HEK293T (cell line): ENCODE measurements at regions not wholly inside any gene's neighbourhood (a gene's known extent, or its start where the extent isn't known, plus 50 kb on each side); places are given as distances from the start of the nearest gene placed in this dataset.
A peak's percentile ranks its signal among the peaks of the same experiment; 100 is the strongest.

Experiments
- CTCF ChIA-PET: fragments of 350-600 bp; formaldehyde crosslinking; extraction: SDS; loops from one replicate; lab custom pipeline; 2021; ENCODE audit warnings: antibody characterized with exemption, inconsistent platforms; lab: Yijun Ruan, JAX
- POLR2A ChIA-PET: fragments of 350-600 bp; formaldehyde crosslinking; extraction: SDS; loops from one replicate; lab custom pipeline; 2020; ENCODE audit warnings: antibody characterized with exemption, inconsistent platforms; lab: Yijun Ruan, JAX
- DNase-seq: peaks from one replicate; pipeline ENCODE4 v3.0.0; 2012; ENCODE audit warnings: mixed read lengths; ENCODE audit errors: extremely low spot score
- ARNT ChIP-seq: fragments of 450-650 bp; IDR thresholded peaks from 2 replicates; pipeline ENCODE4 v1.6.1; 2017; ENCODE audit warnings: mild to moderate bottlenecking
- BHLHE40 ChIP-seq: fragments of 450-650 bp; IDR thresholded peaks from 2 replicates; pipeline ENCODE4 v1.6.1; 2016; ENCODE audit warnings: mild to moderate bottlenecking, moderate library complexity, borderline replicate concordance
- CTBP1 ChIP-seq: fragments of 450-650 bp; IDR thresholded peaks from 2 replicates; pipeline ENCODE4 v1.6.1; 2016; ENCODE audit warnings: borderline replicate concordance
- ELF4 ChIP-seq: fragments of 450-650 bp; IDR thresholded peaks from 2 replicates; pipeline ENCODE4 v1.6.1; 2017; ENCODE audit warnings: antibody characterized with exemption
- FOXA1 ChIP-seq: fragments of 450-650 bp; IDR thresholded peaks from 2 replicates; pipeline ENCODE4 v1.6.1; 2016; ENCODE audit warnings: mild to moderate bottlenecking
- FOXK2 ChIP-seq: fragments of 450-650 bp; IDR thresholded peaks from 2 replicates; pipeline ENCODE4 v1.6.1; 2016; ENCODE audit warnings: mild to moderate bottlenecking
- FOXM1 ChIP-seq: fragments of 450-650 bp; IDR thresholded peaks from 2 replicates; pipeline ENCODE4 v1.6.1; 2017; ENCODE audit warnings: mild to moderate bottlenecking, borderline replicate concordance
- HDGF ChIP-seq: fragments of 450-650 bp; IDR thresholded peaks from 2 replicates; pipeline ENCODE4 v1.6.1; 2017; ENCODE audit warnings: antibody characterized with exemption, borderline replicate concordance
- L3MBTL2 ChIP-seq: fragments of 450-650 bp; conservative IDR thresholded peaks from 2 replicates; pipeline ENCODE4 v1.6.1; 2016; ENCODE audit warnings: mild to moderate bottlenecking
- LEF1 ChIP-seq: fragments of 450-650 bp; IDR thresholded peaks from 2 replicates; pipeline ENCODE4 v1.6.1; 2017; ENCODE audit warnings: mild to moderate bottlenecking, borderline replicate concordance
- NFRKB ChIP-seq: fragments of 450-650 bp; IDR thresholded peaks from 2 replicates; pipeline ENCODE4 v1.6.1; 2016; ENCODE audit warnings: mild to moderate bottlenecking, moderate library complexity
- SP1 ChIP-seq: fragments of 450-650 bp; IDR thresholded peaks from 2 replicates; pipeline ENCODE4 v1.6.1; 2017
- SUZ12 ChIP-seq: fragments of 450-650 bp; IDR thresholded peaks from 2 replicates; pipeline ENCODE4 v1.6.1; 2016; ENCODE audit warnings: mild to moderate bottlenecking
- TARDBP ChIP-seq: fragments of 450-650 bp; IDR thresholded peaks from 2 replicates; pipeline ENCODE4 v1.6.1; 2016
- ZNF384 ChIP-seq: fragments of 450-650 bp; IDR thresholded peaks from 2 replicates; pipeline ENCODE4 v1.6.1; 2016
- TF ChIP-seq, protein P1 (sequence below): fragments of 450-650 bp; IDR thresholded peaks from 2 replicates; pipeline ENCODE4 v1.6.1; 2016

- TF ChIP-seq FOXM1, result no peak
- CTCF ChIA-PET, result no interaction called here
- no peak for DNase-seq
- POLR2A ChIA-PET, result no interaction called here
Measured at GRCh38 chr1:90486996-90487395, 230.1 kb downstream of the BARHL2 start.

GRCh38 chr1:90486134-90486824 lies 230.8 kb downstream of the BARHL2 start:
- DNase-seq, result no peak
- TF ChIP-seq BHLHE40, result no peak
- no peak for TF ChIP-seq LEF1
- TF ChIP-seq SP1, result no peak
- TF ChIP-seq NFRKB, result no peak
- no peak for TF ChIP-seq FOXA1
- no peak for TF ChIP-seq TARDBP
- no peak for TF ChIP-seq ZNF384
- TF ChIP-seq SUZ12, result no peak
- no peak for TF ChIP-seq CTBP1
- TF ChIP-seq HDGF, result no peak
- no peak for TF ChIP-seq FOXK2
- ChIA-PET CTCF (interaction anchor here (0.6 kb wide), 1 partner anchor 362 kb away, joined by 3 read pairs; no protein-coding TSS in a partner anchor), POLR2A (no interaction called here)

- no peak for DNase-seq
- TF ChIP-seq HDGF, result no peak
- TF ChIP-seq, protein P1, sequence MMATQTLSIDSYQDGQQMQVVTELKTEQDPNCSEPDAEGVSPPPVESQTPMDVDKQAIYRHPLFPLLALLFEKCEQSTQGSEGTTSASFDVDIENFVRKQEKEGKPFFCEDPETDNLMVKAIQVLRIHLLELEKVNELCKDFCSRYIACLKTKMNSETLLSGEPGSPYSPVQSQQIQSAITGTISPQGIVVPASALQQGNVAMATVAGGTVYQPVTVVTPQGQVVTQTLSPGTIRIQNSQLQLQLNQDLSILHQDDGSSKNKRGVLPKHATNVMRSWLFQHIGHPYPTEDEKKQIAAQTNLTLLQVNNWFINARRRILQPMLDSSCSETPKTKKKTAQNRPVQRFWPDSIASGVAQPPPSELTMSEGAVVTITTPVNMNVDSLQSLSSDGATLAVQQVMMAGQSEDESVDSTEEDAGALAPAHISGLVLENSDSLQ, result peak; percentile 67
- CTCF ChIA-PET, result no interaction called here
- POLR2A ChIA-PET, result no interaction called here
Measured at GRCh38 chr1:90480271-90480835, 236.7 kb downstream of the BARHL2 start.

GRCh38 chr1:90476994-90477393 lies 240.1 kb downstream of the BARHL2 start:
- no peak for DNase-seq
- CTCF ChIA-PET, result no interaction called here
- POLR2A ChIA-PET, result no interaction called here
- TF ChIP-seq SUZ12 (no peak), SP1 (no peak), ZNF384 (no peak), ELF4 (no peak), TARDBP (no peak), LEF1 (no peak), ARNT (no peak), NFRKB (no peak), L3MBTL2 (no peak), CTBP1 (no peak), FOXM1 (no peak), FOXA1 (no peak), BHLHE40 (no peak), HDGF (no peak), FOXK2 (no peak)
- TF ChIP-seq, protein P1, result no peak

- CTCF ChIA-PET, result interaction anchor here (0.6 to 1.5 kb wide), 2 partner anchors 18 to 73 kb away, joined by 3 to 7 read pairs; no protein-coding TSS in a partner anchor
- DNase-seq, result no peak
- POLR2A ChIA-PET, result no interaction called here
- TF ChIP-seq TARDBP (no peak), HDGF (no peak), CTBP1 (no peak)
Measured at GRCh38 chr1:90476411-90476810, 240.7 kb downstream of the BARHL2 start.

- peak; percentile 23 for DNase-seq
- CTCF ChIA-PET, result interaction anchor here (0.7 to 1.5 kb wide), 3 partner anchors 17 to 357 kb away, joined by 3 read pairs; no protein-coding TSS in a partner anchor
- POLR2A ChIA-PET, result no interaction called here
- TF ChIP-seq TARDBP (no peak), HDGF (no peak), SUZ12 (no peak), NFRKB (no peak), FOXA1 (no peak), BHLHE40 (no peak), SP1 (no peak), L3MBTL2 (no peak), FOXK2 (no peak), ARNT (no peak), FOXM1 (no peak), ZNF384 (no peak)
- TF ChIP-seq, protein P1, result no peak
Measured at GRCh38 chr1:90475631-90476030, 241.5 kb downstream of the BARHL2 start.

DNA sequence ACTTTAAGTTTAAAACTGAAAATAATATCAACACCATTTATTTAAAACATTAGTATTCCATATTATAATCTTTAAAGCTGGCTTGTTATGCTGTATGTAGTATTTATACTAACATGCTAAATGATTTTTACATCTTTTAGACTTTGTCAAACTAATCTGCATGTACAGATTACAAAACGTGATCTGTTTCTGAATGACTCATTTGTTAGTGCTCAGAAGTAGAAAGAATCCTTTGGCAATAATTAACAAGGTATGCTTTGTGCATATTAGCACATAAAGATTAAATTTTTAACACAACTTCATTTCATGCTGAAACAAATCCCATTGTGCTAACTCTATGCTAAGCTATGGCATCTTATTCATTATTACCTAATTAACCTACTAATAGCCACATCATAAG lies 242.4 kb downstream of the BARHL2 start:
- ChIA-PET CTCF (no interaction called here), POLR2A (no interaction called here)
- TF ChIP-seq ELF4 (no peak), SP1 (no peak), HDGF (no peak), CTBP1 (no peak), FOXK2 (no peak), ZNF384 (no peak), NFRKB (no peak), SUZ12 (no peak), LEF1 (no peak), TARDBP (no peak), L3MBTL2 (no peak), FOXA1 (no peak), BHLHE40 (no peak)
- TF ChIP-seq, protein P1, result no peak
- no peak for DNase-seq
